WTC11 (cell line): ENCODE measurements at regions not wholly inside any gene's neighbourhood (a gene's known extent, or its start where the extent isn't known, plus 50 kb on each side); places are given as distances from the start of the nearest gene placed in this dataset.

Experiments used
- ATF1 ChIP-seq: sonication (generic); formaldehyde crosslinking; IDR thresholded peaks from 2 replicates; pipeline ENCODE4 v1.8.1; 2023; ENCODE audit warnings: mild to moderate bottlenecking, moderate library complexity, missing genetic modification reagents
- USF2 ChIP-seq: sonication (generic); formaldehyde crosslinking; IDR thresholded peaks from 2 replicates; pipeline ENCODE4 v1.8.1; 2023; ENCODE audit warnings: mild to moderate bottlenecking, missing genetic modification reagents, moderate library complexity
- TF ChIP-seq, protein P1 (sequence below): sonication (generic); formaldehyde crosslinking; IDR thresholded peaks from 2 replicates; pipeline ENCODE4 v1.8.0; 2022; ENCODE audit warnings: mild to moderate bottlenecking, missing genetic modification reagents
- TF ChIP-seq, protein P2 (sequence below): fragments of 200-600 bp; IDR thresholded peaks from 2 replicates; pipeline ENCODE4 v1.8.0; 2022; ENCODE audit warnings: antibody characterized with exemption
- TF ChIP-seq, protein P3 (sequence below): sonication (generic); formaldehyde crosslinking; IDR thresholded peaks from 2 replicates; pipeline ENCODE4 v1.8.1; 2023; ENCODE audit warnings: mild to moderate bottlenecking, moderate library complexity, missing genetic modification reagents

GRCh38 chr13:104289400-104289799 is 1223.2 kb upstream of the SLC10A2 start:
- TF ChIP-seq, protein P1, sequence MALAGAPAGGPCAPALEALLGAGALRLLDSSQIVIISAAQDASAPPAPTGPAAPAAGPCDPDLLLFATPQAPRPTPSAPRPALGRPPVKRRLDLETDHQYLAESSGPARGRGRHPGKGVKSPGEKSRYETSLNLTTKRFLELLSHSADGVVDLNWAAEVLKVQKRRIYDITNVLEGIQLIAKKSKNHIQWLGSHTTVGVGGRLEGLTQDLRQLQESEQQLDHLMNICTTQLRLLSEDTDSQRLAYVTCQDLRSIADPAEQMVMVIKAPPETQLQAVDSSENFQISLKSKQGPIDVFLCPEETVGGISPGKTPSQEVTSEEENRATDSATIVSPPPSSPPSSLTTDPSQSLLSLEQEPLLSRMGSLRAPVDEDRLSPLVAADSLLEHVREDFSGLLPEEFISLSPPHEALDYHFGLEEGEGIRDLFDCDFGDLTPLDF (CRISPR knock-in tag) = no peak
- TF ChIP-seq, protein P2, sequence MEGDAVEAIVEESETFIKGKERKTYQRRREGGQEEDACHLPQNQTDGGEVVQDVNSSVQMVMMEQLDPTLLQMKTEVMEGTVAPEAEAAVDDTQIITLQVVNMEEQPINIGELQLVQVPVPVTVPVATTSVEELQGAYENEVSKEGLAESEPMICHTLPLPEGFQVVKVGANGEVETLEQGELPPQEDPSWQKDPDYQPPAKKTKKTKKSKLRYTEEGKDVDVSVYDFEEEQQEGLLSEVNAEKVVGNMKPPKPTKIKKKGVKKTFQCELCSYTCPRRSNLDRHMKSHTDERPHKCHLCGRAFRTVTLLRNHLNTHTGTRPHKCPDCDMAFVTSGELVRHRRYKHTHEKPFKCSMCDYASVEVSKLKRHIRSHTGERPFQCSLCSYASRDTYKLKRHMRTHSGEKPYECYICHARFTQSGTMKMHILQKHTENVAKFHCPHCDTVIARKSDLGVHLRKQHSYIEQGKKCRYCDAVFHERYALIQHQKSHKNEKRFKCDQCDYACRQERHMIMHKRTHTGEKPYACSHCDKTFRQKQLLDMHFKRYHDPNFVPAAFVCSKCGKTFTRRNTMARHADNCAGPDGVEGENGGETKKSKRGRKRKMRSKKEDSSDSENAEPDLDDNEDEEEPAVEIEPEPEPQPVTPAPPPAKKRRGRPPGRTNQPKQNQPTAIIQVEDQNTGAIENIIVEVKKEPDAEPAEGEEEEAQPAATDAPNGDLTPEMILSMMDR = no peak
- no peak for TF ChIP-seq USF2 (CRISPR knock-in tag)
- TF ChIP-seq ATF1 (CRISPR knock-in tag) = no peak
- TF ChIP-seq, protein P3, sequence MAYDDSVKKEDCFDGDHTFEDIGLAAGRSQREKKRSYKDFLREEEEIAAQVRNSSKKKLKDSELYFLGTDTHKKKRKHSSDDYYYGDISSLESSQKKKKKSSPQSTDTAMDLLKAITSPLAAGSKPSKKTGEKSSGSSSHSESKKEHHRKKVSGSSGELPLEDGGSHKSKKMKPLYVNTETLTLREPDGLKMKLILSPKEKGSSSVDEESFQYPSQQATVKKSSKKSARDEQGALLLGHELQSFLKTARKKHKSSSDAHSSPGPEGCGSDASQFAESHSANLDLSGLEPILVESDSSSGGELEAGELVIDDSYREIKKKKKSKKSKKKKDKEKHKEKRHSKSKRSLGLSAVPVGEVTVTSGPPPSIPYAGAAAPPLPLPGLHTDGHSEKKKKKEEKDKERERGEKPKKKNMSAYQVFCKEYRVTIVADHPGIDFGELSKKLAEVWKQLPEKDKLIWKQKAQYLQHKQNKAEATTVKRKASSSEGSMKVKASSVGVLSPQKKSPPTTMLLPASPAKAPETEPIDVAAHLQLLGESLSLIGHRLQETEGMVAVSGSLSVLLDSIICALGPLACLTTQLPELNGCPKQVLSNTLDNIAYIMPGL (CRISPR knock-in tag) = no peak
